Inflammatory macrophage treated with lipopolysaccharide for 1 hour (primary cell): ENCODE measurements at regions not wholly inside any gene's neighbourhood (a gene's known extent, or its start where the extent isn't known, plus 50 kb on each side); places are given as distances from the start of the nearest gene placed in this dataset.
A peak's percentile ranks its signal among the peaks of the same experiment; 100 is the strongest.

ENCODE experiments used
- DNase-seq, 2 donors: peaks; one replicate each; pipeline ENCODE4 v3.0.0-alpha.2; 2020 to 2022

DNA sequence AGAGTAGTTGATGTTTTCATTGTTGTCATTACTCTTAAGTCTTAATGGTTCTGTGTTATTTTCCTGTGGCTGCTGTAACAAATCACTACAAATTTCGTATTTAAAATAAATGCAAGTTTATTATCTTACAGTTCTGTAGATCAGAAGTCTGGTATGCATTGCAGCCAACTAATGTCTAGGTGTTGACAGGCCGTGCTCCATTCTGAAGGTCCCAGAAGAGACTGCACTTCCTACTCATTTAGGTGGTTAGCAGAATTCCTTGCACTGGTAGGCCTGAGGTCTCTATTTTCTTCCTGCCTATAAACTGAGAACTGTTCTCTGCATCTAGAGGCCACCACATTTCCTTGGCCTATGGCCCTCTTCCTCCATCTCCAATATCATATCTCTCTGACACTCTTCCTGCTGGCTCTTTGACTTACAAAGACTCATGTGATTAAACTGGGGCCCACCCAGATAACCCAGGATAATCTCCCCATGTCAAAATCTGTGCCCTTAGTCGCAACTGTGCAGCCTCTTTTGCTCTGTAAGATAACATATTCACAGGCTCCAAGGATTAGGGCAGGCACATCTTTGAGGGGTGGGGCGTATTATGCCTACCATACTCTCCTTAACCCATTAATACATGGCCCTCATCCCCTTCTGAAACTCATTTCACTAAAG is 468.4 kb downstream of the FOXO1 start:
- no peak for DNase-seq

DNA sequence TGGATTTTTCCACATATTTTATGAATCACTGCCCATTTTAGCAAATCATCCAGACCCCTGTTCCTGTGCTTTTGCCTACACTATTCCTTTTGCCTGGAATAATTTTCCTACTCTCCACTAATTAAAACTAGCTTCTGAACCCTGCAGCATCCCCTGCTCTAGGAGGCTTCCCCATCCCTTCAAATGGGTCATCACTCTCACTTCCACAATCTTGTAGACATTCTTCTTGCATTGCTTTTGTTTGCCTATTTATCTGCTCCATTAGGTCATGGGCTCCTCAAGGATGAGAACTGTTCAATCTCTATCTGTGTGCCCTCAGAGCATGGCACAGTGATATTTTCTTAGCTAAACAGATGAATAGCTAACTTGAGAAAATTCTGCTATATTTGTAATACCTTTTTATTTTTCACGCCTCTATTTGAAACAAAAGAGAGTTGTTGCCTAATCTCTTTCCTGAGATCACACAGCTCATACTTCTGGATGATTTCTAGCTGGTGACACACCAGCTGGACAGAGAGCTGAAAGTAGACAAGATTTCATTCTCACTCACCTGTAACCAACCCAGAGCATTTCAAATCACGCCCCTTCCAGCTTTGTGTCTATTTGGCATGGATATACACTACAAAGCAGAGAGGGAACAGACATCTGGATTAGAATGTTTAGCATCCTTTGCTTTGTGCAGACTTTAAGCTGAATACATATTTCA is 466.0 kb downstream of the FOXO1 start:
- peak in 1 of 2 donors; percentile 20 for DNase-seq

DNA sequence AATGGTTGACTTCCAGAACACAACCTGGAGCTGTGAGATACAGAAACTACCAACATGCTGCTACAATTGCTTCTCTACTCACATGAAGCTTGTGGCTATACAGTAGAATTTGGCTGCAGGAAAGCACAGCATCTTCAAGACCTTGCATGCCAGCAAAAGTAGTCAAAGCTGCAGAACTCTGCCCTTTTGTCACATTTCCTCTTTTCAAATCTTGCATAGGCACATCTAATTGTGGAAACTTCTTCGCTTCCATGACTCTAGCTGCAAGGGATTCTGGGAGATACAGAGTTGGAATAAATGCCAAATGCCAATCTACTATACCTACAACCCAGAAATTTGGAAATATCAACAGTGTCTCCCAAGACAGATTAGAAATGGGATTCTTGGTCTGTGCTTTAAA is 462.2 kb downstream of the FOXO1 start:
- no peak for DNase-seq

DNA sequence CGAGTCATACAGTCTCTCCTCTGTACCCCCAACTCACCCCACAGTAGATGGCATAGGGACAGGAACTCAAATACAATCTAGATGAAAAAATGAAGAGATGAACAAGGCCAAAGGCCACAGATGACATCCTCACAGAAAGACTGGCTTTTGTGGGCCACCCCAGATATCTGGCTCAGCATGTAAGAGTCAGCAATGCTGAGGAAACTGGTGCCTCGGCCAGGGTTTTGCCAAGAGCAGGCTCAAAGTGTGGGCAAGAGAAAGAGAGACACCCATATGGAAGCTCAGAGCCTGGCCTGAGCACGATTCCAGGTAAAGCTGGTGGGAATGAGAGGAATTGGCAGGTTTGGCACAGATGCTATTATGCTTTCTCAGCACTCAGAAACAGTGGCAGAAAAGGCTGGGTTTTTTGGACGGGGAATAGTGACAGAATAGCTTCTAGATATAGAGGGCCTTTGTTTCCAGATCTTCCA is 460.6 kb downstream of the FOXO1 start:
- no peak for DNase-seq

DNA sequence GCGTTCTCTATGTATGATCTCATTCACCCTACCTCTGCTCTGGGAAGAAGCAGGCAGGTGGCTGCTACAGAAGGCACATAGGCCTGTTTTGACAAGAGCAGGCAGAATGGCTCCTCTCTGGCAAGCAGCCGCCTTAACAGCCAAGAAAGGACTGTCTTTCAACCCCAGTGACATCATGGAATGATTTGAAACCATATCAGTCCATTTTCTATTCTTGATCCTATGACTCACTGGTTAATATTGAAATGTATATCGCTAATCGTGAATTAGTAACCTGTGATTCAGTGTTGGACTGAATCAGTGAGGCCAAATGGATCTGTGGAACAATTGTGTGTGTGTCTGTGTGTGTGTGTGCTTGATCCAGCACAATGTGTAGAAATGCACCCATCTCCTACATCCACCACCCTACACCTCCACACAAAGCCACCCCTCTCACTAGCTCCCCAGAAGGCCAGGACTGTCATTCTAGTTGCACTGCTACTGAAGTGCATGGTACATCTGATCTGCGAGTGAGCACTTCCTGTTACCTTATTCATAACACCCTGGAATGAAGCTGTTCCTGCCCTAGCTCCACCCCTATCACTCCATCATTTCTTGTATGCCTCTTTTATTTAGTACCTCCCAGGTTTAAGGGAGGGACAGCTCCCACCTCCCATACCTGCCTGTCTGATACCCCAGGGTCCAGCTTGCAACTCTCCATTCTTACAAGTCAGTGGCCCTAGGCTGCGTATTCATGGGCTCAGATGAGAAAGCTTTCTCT is 460.0 kb downstream of the FOXO1 start:
- no peak for DNase-seq

DNA sequence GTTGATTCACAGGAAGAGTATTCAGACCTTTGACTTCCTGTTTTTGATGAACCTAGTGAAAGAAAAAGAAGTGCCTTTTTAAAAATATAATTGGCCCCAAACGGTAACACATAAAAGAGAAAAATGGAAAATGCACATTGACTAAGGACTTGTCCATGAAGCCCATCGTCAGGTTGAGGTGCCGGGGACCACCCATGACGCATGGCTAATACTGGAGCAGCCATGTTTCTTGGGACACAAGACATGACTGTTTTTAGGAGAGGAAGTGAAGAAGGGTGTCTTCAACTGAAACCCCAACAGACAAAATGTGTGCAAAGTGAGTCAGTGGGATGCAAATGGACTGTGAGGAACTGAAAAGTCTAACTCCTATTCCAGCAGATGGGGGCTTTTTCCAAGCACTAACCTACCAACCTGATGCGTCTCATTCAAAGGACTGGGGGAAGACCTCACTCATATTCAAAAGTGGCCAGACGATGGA is 459.4 kb downstream of the FOXO1 start:
- peak in 1 of 2 donors; percentile 16 for DNase-seq

DNA sequence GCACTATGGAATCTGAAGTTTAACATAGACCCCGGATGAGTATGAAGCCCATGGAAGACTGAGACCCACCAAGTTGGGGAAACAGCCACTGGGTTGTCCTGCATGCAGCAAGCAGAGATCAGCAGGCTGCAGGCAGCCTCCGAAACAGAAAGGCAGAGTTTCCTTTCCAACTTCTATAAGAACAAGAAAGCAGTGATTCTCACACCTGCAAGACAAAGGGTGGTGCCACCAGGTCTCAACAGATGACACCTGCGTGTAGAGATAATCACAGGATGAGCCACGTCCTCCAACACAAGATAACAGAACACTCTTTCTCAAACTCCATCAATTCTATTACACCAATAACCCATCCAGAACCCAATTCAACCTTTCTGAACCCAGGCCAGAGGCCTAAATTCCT is 457.9 kb downstream of the FOXO1 start:
- no peak for DNase-seq

DNA sequence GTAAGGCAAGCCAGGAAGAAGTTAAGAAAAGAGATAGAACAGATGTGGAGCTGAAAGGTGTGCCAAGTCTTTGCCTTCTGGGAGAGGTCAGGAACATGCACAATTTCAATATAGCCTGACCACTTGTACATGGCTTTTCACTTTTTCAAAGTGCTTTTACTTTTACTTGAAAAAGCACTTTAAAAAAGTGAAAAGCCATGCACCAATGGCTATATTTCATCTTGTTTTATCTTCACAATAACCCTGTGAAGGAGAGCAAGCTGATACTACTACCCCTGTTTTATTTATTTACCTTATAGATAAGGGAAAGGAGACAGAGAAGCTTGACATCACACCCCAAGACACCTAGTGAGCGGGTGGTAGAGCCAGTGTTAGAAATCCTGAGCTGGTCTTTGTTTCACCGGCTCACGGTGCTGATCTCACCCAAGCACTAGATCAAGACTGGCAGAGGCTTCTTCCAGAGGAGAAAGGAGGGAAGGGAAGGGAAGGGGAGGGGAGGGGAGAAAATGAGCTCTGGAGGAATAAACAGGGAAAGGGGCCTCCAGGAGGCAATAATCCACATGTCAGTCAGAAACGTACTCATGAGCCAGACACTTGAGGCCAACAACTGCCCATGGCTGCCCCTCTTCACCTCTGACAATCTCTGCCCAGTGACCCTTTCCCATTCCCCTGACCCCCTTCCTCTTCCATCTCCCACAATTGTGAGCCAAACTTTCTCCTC is 455.4 kb downstream of the FOXO1 start:
- no peak for DNase-seq

DNA sequence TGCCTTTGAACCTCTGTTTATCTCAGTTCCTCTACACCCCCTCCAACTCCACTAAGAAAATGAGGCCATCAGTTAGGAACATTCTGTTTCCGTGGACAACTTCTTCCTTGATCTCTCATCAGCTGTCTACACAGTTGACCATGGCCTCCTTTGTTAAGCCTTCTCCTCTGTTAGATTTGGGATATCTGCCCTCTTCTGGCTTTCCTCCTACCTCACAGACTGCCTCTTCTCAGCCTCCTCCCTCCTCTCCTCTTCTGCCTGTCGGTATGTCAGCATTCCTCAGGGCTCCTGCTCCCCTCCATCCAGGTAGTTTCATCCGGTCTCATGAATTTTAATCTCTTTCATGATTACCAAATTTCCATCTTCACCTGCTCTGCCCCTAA is 454.9 kb downstream of the FOXO1 start:
- DNase-seq: no peak

DNA sequence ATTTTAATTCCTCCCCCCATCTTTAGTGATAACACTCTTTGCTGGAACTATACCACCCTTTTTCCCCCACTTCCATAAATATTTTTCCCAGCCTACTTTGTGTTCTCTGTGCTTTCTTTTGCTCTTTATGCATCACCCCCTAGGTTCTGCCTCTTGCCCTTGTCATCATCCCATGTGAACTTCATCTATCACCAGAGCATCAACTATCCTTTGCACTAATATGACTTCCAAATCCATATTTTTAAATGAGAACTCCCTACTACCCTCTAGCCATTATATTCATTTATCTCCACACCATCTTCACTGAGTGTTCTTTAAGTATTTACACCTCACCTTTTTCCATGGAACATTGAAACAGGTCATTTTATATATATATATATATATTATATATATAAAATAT is 452.7 kb downstream of the FOXO1 start:
- no peak for DNase-seq

DNA sequence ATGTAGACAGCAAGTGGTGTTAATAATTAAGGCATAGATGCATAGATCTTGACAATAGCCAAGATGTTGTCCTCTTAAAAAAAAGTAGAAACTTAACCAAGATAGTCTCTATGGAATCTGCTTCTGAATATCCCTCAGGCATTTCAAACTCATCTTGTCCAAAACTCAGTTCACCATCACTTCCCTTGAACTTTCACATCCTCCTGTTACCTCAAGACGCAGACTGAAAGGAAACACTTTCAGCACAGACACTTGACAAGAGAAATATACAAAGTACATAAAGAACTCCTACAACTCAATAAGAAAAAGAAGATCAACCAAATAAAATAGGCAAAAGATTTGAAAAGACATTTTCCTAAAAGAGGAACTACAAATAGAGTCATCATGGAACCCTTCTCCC is 451.1 kb downstream of the FOXO1 start:
- DNase-seq: no peak

DNA sequence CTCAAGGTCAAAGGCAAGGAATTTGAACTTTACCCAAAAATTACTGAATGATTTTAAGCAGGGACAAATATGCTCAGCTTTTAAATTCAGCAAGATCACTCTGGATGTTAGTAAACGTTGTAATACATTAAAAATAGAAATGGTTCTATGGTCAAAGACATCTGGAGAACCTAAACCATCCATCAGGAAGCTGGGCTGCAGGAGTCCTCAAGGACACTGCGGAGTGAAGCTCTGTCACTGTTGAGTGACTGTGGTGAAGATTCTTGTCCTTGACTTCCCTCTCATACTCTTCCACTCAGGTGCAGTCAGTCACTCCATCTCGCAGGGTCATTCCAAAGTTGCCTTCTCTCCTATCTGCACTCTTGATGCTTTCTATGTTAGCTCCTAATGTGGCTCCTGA is 450.7 kb downstream of the FOXO1 start:
- DNase-seq: no peak

DNA sequence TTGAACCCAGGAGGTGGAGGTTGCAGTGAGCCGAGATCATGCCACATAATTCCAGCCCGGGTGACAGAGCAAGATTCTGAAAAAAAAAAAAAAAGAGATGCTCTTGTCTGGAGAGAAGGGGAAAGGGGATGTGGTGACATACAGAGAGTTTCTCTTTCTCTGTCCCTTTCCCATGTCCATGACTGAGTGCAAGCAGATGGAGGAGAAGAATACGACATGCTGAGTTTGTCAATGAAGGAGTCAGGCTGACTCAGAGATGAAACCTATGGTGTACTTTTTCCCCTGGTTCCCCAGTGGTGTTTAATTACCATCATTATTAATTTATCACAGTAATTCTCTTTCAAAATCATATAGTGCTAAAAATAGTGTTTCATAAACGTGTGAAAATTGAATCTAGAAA is 448.8 kb downstream of the FOXO1 start:
- no peak for DNase-seq

DNA sequence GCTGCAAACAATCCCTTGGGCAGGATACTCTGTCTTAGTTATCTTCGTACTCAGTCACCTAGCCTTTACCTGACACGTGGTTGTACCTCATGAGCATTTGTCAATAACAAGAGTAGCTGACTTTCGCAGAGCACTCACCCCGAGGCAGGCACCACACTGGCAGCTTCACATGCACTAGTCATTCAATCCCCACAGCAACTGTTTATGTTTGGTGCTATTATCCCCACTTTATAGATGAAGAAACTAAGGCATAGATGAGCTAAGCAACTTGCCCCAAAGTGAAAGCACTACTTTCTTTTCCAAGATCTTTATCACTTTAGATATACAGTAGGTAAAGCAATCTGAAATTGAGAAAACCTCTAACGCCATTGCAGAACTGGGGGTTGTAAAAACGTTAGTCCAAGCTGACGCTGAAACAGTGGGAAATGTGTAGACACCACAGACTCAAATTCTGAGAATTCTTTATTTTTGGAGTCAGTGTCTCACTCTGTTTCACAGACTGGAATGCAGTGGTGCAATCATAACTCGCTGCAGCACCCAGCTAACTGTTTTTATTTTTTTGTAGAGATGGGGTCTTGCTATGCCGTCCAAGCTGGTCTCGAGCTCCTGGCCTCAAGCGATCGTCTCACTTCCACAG is 446.0 kb downstream of the FOXO1 start:
- DNase-seq: no peak

DNA sequence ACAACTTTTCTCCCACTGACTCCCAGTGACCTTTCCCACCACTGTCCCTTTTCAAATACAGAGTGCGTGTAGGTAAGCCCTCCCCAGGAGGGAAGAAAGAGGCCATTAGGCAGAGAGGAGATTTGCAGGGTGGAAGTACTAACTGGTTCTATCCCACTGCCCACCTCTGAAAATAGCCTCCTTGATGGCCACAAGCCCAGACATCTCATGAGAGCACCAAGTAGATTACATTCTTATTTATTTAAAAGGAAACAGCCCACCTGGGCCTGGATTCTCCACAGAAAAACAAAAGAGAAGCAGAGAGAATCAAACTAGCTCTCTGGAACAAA is 445.3 kb downstream of the FOXO1 start:
- no peak for DNase-seq

DNA sequence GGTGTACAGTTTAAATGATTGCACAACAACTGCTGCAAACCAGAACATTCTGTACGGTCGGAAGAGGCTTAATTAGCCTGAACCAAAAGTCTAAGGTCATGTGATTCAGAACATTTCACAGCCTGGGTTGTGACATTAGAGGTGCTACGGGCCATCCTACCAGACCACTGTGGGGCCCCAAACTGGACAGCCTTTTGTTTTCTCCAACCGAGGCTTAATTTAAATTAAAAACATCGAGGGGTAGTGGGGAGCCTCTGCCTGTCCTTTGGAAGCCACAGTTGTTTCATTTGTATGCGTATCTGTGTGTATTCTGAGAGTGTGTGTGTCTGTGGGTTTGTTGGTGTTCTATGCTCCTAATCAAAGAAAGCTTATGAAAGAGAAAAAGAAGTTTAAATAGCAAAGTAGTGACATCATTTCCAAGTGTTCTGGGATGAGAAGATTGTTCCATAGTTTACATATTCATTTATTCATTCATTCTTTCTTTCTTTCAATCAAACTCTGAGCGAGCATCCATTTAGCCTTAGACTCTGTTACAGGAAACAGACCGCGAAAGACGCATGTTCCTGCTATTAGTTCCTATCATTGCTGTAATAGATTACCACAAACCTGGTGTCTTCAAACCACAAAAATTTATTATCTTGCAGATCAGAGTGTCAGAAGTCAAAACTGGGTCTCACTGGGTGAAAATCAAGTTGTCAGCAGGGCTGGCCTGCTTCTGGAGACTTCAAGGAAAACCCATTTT is 444.8 kb downstream of the FOXO1 start:
- DNase-seq: no peak

DNA sequence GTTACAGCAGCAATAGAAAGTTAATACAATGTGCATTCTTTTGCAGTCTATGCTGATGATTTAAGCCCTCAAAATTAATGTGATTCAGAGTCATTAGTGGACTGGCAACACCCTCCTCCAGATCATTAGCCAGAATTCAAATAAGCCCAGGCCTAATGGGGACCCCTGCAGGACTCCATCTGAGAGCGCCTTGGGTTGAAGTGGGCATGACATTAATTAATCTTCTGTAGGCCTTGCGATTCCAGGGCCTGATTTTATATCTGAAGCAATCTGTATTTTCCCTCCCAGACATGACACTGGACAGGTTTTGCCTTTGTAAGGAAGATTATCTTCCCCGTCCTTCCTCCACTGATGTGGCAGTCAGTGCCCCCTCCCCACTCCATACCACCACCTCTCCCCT is 442.9 kb downstream of the FOXO1 start:
- no peak for DNase-seq

DNA sequence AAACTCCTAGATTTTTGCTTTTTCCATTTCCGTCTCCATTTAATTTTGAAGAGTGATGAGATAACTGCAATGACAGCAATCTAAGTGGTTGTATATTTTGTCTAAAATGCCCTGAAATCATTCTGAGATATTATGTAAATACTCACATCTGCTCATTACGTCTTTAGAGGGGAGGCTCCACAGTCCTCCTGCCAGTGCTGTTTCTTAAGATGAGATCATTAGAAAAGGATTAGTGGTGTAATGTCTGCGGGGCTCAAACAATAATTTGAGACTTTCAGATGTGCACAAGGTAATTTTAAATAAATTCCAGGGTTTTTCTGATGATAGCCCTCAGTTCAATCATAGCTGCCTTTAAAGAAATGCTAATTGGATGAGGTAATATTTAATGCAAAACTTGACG is 437.9 kb downstream of the FOXO1 start:
- no peak for DNase-seq

DNA sequence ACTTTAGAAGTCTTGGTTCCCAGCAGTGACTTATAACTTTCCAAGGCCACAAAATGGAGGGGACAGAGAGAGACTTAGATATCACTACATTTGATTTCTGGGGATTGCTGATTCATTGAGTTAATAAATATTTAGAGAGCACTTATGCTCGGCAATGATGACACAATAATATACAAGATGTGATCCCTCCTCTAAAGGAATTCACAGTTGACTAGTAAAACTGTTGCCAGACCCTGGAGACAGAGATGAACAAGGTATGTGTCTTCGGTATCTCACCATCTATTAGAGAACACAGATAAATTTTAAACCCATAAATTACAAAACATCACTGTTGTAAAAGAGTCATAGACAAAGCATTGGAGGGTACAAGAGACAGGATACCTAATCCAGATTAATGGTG is 437.5 kb downstream of the FOXO1 start:
- no peak for DNase-seq

DNA sequence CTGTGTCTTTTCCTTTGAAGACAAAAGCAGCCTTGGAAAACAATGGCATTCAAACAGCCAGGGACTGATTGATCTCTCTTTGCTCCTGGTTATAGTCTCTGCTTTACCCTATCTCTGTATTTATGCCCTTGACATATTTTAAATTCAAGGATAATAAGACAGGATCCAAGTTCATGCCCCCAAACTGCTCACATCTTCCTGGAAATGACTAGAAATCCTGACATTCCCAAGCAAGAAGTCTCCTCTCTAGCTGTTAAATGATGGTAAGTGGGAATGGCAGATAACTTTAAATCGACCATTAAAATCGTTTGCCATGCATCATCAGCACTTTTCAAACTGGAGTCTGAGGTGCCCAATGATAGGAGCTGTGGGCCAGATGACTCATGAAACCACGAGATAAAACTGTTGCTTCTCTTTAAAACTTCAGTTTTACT is 435.6 kb downstream of the FOXO1 start:
- no peak for DNase-seq

DNA sequence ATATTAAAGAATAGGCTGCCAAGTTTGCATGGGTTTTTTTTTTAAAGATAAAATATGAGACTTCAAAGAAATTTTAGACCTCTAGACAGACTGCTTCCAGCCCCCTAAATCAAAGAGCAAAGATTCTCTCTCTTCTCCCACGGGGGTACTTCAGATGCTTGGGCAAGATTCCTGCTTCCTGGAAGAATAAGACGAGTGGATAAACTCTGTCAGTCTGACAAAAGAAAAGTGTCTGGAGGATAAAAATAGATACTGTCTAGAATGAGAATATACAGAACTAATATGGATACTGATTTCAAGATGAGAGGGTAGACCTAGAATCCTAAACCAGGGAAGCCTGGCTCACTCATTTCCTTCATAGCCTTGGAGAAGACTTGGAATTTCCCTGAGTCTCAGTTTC is 435.1 kb downstream of the FOXO1 start:
- no peak for DNase-seq

DNA sequence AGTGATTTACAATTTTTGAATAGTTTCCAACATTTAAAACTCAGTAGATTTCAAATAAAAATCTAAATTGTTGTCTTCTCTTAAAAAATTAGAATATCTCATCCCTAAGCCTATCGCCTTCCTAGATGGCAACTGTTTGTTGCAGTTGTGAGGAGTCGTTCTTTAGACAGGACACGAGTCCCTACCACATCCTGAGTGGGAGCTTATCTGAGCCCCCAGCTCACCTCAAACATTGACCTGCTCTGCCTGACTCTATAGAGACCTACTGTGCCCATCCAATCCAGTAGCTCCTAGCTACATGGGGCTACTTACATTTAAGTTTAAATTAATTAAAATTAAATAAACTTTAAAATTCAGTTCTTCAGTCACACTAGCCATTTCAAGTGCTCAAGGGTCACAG is 434.7 kb downstream of the FOXO1 start:
- no peak for DNase-seq
